ENCODE measurements at regions not wholly inside any gene's neighbourhood (a gene's known extent, or its start where the extent isn't known, plus 50 kb on each side); places are given as distances from the start of the nearest gene placed in this dataset.
"Not testable (repeated sequence)": the region's sequence is repeated elsewhere in the genome, so short reads cannot be mapped to it uniquely, and the experiment has no call there.

DNA sequence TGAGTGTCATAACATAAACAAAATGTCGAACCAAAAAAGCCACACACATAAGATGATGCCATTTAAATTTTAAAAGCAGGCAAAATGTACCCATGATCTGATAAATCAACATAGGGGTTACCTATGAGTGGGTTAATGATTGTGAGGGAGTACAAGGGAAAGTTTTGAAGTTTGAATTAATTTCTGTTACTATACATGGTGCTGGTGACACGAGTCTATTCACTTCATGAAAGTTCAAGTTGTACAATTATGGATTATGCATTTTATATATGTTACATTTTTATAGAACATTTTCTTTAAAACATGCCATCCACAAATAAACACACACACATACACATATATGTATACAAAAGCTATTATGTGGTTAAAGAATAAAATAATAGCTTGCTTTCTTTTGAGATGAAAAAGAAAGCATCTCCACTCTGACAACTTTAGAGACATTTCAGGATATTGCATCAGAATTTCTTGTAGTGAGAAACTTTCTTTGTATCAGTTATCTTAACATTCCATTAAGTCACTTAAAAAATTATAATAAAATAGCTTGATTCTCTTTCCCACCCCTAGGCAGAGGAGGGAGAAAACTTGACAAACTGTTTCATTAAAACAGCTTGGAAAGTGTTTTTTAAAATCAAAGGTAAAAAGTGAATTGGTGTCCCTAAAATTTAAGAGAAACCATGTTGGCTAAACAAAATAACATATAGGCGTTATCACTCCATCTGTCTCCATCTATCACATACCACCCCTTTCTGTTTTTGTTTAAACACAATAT lies 891.8 kb upstream of the NDST4 start:
- DNase-seq, result no peak

DNA sequence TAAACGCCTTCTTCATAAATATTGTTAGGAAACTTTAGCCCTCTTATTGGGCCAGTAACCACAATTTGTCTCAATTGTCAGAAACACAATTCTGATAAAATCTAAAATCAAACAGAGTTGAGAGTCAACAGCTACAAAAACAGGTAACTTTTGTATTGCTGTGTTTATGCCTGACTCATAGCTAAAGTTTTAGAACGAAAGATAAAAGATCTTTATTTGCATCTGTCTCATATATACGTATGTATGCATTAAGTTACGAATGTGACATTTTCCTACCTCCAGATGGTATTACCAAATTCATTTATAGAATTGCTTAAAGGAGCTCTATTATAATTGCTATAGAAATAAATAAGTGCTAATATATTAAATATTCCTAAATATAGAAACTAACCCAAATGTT lies 887.9 kb upstream of the NDST4 start:
- no peak for DNase-seq

DNA sequence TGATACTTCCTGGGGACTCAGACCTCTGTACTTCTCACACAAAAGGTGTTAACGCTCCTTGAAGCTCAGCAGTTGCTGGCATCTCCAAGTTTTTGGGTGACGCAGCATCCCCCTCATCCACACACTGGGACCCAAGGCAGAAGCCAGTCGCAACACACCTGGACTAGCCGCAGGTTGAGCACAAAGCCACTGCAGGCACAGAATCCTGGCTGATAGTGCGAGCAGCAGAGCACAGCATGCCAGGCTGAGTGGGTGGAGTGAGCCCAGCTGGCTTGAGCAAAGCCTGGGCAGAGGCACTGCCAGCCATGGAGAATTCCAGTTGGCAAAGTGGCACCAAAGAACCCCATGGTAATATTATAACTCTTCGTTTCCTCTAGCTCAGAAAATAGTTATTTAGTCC lies 873.2 kb upstream of the NDST4 start:
- DNase-seq, result no peak

DNA sequence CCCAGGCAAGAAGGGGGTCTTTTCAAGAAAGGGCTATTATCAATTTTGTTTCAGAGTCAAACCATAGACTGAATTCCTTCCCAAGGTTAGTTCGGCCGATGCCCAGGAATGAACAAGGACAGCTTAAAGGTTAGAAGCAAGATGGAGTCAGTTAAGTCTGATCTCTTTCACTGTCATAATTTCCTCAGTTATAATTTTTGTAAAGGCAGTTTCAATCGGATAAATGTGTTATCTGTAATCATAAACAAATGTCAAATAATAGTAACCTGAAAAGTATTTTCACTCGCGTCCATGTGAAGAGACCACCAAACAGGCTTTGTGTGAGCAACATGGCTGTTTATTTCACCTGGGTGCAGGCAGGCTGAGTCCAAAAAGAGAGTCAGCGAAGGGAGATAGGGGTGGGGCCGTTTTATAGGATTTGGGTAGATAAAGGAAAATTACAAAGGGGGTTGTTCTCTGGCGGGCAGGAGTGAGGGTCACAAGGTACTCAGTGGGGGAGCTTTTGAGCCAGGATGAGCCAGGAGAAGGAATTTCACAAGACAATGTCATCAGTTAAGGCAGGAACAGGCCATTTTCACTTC lies 862.1 kb upstream of the NDST4 start:
- not testable (repeated sequence) for DNase-seq

DNA sequence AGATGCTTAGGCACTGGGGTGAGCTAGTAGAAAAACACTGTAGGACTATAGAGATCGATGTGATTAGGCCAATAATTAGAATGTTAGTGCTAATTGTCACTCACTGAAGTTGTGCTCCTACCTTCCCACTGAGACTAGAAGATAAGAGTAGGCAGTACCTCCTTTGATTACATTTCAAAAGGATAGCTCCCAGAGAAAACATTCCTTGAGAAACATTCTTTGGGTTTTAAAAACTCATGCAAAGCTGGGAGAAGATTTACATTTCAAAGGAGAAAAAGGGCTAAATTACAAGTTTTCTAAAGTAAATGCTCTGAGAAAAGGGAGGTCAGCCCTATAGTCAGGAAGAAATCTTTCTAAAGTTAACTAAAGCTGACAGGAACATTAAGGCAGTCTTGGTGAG lies 860.3 kb upstream of the NDST4 start:
- DNase-seq, result no peak

DNA sequence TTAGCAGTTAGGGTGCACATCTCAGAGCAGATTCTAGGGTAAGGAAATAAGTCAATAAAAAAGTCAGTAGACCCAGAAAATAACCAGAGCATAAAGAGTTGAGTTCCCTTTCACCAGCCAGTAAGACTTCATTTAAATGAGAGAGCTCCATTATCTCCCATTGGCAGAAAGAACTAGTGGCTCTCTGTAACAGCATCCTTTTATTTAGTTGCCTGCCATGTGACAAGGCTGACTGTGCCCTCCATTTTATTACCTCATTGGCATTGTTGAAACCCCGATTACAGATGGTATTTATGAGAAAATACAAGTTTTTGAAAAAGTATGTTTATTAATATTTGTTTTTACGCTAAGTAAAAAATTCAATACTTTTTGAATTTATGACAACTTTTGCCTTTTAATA lies 859.5 kb upstream of the NDST4 start:
- DNase-seq, result no peak

DNA sequence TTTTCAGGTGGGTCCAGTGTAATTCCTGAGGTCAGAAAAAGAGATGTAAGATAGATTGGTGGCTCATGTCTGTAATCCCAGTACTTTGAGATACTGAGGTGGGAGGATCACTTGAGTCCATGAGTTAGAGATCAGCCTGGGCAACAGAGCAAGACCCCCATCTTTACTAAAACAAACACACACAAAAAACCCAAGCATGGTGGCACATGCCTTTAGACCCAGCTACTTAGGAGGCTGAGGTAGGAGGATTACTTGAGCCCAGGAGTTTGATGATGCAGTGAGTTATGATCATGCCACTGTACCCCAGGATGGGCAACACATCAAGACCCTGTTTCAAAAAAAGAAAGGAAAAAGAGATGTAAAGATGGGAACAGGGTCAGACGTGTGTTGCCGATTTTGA lies 857.4 kb upstream of the NDST4 start:
- no peak for DNase-seq

DNA sequence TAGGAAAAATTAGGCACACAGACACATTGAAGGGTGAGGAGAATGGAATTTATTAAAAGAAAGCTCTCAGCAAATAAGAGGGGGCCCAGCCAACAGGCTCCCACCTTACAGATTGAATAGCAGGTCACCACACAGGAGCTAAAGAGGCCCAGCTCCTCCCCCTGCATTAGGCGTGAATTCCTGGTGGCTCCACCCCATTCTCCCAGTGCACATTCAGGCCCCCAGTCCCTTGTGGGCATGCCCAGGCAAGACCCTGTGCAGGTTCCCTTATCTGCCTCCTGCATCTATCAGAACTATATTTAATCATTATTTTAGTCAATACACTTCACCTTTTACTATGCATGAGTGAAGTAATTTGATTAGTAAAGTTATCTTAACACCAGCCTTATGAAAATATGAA lies 856.3 kb upstream of the NDST4 start:
- no peak for DNase-seq

DNA sequence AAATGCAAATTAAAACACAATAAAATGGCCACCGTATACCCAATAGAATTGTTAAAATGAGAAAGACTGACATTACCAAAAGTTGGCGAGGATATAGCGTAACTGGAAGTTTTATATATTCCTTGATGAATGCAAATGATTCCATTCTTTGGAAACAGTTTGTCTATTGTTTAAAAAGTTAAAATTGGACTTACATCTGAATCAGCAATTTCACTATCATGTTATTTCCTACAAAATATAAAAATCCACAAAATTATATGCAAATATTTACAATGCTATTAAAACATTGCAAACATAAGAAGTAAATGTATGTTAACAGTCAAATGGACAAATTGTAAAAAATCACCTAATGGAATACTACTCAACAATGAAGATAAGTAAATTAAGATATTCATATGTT lies 852.2 kb upstream of the NDST4 start:
- DNase-seq, result no peak

DNA sequence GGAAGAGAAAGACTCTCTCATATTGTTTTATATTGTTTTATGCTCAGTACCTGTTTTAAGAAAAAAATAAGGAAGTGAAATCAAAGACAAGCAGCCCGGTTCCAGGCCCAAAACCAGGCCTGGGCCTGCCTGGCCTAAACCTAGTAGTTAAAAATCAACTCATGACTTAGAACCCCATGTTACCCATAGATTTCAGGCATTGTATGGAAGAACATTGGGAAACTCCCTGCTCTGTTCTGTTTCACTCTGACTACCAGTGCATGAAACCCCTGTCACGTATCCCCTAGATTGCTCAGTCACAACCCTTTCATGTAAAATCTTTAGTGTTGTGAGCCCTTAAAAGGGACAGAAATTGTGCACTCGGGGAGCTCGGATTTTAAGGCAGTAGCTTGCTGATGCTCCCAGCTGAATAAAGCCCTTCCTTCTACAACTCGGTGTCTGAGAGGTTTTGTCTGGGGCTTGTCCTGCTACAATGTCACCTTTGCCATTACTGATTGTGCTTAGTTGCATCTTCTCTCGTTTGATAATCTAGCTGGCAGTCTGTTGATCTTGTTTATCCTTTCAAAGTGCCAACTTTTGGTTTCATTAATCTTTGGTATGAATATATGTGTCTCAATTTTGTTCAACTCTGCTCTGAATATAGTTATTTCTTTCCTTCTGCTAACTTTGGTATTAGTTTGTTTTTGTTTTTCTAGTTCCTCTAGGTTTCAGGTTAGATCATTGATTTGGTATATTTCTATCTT lies 842.8 kb upstream of the NDST4 start:
- not testable (repeated sequence) for DNase-seq

DNA sequence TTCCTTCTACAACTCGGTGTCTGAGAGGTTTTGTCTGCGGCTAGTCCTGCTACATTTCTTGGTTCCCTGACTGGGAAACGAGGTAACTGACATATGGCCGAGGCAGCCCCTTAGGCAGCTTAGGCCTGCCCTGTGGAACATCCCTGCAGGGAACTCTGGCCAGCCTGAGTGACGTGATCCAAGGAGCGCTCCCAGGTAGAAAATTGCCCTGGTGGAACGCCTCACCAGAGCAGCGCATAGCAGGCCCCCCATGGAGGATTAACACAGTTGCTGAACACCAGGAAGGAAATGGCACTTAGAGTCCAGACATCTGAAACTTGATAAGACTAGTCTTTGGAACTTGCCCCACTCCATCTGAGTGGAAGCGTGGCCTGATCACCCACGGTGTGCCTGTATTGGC lies 837.4 kb upstream of the NDST4 start:
- DNase-seq, result no peak

DNA sequence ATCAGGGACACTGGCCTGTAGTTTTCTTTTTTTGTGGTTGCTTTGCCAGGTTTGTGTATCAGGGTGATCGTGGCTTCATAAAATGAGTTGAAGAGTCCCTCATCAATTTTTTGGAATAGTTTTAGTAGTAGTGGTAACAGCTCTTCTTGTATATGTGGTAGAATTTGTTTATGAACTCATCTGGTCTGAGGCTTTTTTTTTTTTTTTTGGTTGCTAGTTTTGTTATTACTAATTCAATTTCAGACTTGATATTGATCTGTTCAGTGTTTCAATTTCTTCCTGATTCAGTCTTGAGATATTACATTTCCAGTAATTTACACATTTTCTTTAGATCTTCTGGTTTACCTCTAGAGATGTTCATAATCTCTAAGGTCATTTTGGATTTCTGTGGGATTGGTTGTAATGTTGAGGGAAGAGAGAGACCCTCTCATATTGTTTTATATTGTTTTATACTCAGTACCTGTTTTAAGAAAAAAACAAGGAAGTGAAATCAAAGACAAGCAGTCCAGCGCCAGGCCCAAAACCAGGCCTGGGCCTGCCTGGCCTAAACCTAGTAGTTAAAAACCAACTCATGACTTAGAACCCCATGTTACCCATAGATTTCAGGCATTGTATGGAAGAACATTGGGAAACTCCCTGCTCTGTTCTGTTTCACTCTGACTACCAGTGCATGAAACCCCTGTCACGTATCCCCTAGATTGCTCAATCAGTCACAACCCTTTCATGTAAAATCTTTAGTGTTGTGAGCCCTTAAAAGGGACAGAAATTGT lies 836.7 kb upstream of the NDST4 start:
- DNase-seq, result not testable (repeated sequence)

DNA sequence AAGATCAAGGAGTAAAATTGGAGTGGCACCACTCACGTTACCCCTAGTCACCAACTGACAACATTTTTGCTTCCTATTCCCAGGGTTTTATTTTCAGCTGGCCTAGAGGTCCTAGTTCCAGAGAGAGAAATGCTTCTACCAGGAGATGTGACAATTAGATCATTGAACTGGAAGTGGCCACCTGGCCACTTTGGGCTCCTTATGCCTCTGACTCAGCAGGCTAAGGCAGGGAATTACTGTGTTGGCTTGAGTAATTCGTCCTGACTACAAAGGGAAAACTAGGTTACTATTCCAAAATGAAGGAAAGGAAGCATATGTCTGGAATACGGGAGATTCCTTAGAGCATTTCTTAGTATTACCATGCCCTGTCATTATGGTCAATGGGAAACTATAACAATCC lies 831.6 kb upstream of the NDST4 start:
- no peak for DNase-seq

DNA sequence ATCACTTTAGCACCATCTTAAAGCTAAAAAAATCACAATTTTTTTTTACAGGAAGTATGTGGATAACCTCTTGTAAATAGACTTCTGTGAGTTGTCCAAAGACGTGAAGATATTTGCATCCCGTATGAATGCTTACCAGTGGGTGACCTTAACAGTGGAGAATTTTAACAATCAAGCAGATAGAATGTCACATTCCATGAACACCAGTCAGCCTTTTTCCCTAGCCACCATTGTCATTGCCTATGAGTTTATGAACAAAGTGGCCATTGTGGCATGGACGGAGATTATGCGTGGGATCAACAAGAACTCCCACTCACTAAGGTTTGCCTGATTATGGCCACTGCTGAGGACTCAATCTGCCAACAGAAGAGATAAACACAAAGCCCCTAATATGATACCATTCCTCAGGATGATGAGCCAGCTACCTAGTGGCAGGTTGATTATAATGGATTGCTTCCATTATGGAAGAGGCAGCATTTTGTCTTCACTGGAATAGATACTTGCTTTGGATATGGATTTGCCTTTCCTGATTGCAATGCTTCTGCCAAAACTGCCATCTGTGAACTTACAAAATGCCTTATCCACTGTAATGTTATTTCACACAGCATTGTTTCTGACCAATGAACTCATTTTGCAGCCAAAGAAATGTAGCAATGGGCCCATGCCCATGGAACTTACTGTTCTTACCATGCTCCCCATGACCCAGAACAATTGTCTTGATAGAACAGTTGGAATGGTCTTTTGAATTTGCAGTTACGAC lies 830.9 kb upstream of the NDST4 start:
- DNase-seq, result no peak

DNA sequence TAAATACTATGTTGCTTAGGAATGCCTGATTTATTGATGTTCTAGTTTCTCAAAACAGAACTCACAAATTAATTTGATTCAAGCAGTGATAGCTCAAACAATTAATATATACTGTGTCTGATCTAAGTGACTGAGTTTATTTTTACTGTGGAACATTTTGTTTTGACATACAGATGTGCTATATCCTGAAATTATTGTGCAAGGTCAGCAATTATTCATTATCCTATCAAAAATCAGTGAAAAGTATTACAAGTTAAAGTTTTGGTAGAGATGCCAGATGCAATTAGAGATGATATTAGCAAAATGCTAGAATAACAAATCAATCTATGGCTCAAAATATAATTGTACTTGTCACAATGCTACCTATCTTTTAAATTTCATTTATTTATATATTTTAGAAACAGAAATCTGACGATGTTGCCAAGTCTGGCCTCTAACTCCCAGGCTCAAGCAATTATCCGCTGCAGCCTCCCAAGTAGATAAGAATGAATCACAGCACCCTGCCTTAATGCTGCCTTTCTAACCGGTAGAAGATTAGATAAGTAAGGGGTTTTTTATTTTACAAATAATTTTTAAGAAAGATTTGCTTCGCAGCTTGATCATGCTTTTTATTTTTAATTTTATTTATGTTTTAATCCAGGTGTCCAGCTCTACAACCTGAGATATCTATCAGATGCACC lies 825.5 kb upstream of the NDST4 start:
- DNase-seq, result no peak

DNA sequence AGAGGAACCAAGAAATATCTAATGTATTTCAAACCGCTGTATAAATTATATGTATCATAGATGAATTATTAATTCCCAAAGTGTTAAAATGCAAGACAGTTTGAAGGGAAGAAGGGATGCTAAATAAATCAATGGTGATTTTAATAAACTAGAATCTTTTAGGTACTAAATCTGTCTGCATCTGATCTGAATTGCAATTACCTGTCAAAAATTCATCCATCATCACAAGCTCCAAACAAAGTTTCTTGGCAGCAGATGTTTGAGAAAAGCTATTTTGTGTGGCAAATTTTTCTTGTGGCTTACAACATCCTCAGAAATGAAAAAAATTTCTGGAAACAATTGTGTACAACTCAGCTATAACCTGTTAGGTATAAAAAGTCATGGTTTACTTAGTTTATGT lies 816.0 kb upstream of the NDST4 start:
- no peak for DNase-seq

DNA sequence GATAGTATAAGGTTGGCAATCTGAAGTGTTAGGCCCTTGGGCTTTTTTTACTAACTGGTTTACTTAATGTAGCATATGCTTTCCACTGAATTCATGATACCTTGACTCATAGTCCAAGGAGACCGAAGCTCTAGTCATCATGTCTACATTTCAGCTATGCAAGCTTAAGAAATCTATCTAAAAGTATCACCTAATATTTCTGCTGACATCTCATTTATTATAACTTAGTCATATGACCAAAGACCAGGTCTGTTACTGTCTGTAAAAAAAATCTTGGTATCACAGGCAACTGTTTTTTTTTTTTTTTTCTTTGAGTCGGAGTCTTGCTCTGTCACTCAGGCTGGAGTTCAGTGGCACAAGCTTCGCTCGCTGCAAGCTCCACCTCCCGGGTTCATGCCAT lies 814.0 kb upstream of the NDST4 start:
- no peak for DNase-seq

DNA sequence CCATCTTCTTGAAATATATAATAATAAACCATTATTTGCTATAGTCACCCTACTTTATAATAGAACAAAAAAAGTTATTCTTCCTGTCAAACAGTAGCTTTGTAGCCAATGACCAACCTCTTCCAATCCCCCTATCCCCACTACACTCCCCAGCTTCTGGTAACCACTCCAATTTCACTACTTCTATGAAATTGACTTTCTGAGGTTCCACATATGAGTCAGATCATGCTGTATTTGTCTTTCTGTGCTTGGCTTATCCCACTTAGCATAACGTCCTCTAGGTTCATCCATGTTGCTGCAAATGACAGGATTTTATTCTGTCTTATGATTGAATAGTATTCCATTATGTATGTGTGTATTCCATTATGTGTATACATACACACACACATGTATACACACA lies 809.7 kb upstream of the NDST4 start:
- DNase-seq, result no peak

DNA sequence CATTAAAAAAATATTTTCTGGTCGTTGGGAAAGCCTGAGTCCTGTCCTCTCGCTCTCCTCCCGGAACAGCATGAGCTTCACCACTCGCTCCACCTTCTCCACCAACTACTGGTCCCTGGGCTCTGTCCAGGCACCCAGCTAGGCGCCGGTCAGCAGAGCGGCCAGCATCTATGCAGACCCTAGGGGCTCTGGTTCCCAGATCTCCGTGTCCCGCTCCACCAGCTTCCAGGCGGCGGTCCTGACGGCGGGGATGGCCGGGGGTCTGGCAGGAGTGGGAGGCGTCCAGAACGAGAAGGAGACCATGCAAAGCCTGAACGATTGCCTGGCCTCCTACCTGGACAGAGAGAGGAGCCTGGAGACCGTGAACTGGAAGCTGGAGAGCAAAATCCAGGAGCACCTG lies 807.2 kb upstream of the NDST4 start:
- DNase-seq, result no peak

DNA sequence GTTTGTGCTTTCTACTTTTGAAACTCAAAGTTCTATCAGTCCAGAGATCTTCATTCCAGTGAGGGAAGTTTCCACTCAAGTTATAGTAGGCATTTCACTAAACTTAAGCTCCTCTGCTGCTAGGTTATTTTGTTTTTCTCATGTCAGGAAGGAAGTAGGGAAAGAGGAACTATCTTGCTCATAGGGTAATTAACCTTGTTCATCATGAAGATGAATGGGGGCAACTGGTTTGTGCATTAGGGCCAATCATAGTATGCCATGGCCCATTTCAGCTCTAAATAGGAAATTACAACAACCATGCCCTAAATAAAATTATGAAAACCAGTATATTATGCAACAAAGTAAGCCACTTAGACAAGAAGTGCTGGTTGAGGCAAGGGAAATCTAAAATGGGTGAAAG lies 804.7 kb upstream of the NDST4 start:
- DNase-seq, result no peak

DNA sequence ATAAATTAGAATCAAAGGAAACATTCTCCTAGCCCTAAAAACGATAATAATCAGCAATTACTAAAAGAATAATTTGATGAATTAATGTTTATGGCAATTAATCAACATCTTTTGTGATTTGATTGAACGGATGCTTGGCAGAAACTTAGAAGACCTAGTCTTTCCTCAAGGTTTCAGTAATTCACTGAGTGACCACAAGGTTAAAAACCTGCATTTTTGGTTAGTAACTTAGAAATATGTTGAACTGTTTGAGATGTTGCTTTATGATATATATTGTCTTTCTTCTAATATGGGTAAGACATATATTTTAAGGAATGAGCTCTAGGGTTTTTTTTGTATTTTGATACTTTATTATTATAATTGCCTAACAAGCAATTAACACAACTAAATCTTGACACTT lies 793.0 kb upstream of the NDST4 start:
- no peak for DNase-seq

DNA sequence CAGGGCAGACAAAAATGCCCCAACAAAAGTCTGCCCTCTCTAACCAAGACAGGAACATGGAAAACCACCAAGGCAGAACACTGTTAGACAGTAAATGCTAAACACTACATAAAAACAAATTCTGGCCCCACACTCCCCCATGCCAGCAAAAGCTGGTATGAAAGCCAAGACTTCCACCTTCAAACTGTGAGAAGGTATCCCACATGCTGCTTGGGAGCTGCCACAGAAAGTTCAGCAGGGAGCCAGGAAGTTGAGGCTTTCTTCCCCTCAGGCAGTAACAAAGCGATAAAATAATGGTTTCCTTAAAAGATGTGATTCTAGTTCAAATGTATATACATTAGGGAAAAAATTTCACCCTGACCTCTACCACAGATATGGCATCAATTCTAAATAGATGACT lies 770.4 kb upstream of the NDST4 start:
- no peak for DNase-seq

All from stimulated activated CD8-positive, alpha-beta memory T cell treated with anti-CD3 and anti-CD28 coated beads, Interleukin-4, amount 100 ng/mL, for 48 hours (primary cell).